ENCODE measurements at regions not wholly inside any gene's neighbourhood (a gene's known extent, or its start where the extent isn't known, plus 50 kb on each side); places are given as distances from the start of the nearest gene placed in this dataset.

DNA sequence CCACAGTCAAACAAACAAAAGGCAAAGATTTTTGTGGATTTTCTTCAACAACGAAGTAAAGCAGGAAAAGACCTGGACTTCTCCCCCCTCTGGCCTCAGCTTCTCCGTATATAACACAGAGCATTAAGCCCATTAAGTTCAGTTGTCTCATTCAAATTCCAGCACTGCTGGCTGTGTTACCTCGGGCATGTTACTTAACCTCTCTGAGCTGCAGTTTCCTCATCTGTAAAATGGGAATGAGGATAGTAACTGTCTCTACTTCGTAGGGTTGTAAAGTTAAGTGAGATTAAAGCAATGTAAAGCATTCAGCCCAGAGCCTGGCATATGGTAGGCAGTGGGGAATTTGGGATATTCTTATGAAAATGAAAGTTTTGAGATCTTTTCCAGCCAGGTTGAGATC is 92.7 kb upstream of the SMIM23 start:
- Mint-ChIP-seq H3K36me3 (ENCODE audit: low read depth) (no peaks in the 10 kb centered on the region), H3K27ac (no peak overlapping the region), H3K9me3 (no peaks in the 10 kb centered on the region), H3K27me3 (no peaks in the 10 kb centered on the region), H3K4me1 (ENCODE audit: low read depth) (no peaks in the 10 kb centered on the region), H3K4me3 (no peak overlapping the region)
- Histone ChIP-seq H3K9me3 (ENCODE audit: control insufficient read depth in 1 of 2, insufficient read depth in 1 of 2, low read length in 2 of 2) (peaks cover 0 to 5% of the 10 kb centered on the region in 2 experiments), H3K4me3 (ENCODE audit: low read length) (no peak overlapping the region), H3K36me3 (ENCODE audit: insufficient read depth, low read length) (no peaks in the 10 kb centered on the region), H3K27me3 (ENCODE audit: control insufficient read depth in 1 of 2, insufficient read depth in 2 of 2, low read length in 2 of 2) (no peaks in the 10 kb centered on the region), H3K27ac (ENCODE audit: low read depth in 1 of 2, low read length in 2 of 2) (no peak overlapping the region), H3K4me1 (ENCODE audit: insufficient read depth, low read length) (no peaks in the 10 kb centered on the region)
- intact Hi-C loops (cut with DNase I, micrococcal nuclease) = no loop called here
- CTCF ChIA-PET = no interaction called here
- POLR2A ChIA-PET = no interaction called here
- TF ChIP-seq, protein P1, sequence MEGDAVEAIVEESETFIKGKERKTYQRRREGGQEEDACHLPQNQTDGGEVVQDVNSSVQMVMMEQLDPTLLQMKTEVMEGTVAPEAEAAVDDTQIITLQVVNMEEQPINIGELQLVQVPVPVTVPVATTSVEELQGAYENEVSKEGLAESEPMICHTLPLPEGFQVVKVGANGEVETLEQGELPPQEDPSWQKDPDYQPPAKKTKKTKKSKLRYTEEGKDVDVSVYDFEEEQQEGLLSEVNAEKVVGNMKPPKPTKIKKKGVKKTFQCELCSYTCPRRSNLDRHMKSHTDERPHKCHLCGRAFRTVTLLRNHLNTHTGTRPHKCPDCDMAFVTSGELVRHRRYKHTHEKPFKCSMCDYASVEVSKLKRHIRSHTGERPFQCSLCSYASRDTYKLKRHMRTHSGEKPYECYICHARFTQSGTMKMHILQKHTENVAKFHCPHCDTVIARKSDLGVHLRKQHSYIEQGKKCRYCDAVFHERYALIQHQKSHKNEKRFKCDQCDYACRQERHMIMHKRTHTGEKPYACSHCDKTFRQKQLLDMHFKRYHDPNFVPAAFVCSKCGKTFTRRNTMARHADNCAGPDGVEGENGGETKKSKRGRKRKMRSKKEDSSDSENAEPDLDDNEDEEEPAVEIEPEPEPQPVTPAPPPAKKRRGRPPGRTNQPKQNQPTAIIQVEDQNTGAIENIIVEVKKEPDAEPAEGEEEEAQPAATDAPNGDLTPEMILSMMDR (IDR thresholded peaks at IDR 0.05) = no peak
- no peak for DNase-seq
- ATAC-seq (ENCODE audit: poor library complexity) = no peak

DNA sequence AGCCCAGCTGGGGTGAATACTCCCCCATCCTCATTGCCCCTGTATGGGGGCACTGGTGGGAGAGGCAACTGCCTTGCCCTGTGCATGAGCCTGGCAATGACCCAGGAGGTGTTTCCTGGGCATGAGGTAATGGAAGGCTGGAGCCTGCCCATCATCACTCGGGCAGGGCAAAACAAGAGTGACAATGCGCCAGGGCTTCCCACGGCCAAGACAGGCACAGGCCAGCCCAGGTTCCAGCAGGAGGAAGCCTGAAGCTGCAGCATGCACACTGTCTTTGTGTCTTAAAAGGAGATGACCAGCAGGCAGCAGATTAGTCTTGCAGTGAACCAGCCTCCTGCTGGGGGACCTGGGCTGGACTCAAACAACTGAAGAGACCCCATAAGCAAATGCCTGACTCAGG is 92.2 kb upstream of the SMIM23 start:
- Mint-ChIP-seq H3K36me3 (ENCODE audit: low read depth) (no peaks in the 10 kb centered on the region), H3K4me1 (ENCODE audit: low read depth) (no peaks in the 10 kb centered on the region), H3K27me3 (no peaks in the 10 kb centered on the region), H3K4me3 (no peak overlapping the region), H3K27ac (no peak overlapping the region), H3K9me3 (no peaks in the 10 kb centered on the region)
- peaks cover 0 to 4% of the 10 kb centered on the region in 2 experiments for H3K9me3 ChIP-seq (ENCODE audit: control insufficient read depth in 1 of 2, insufficient read depth in 1 of 2, low read length in 2 of 2)
- intact Hi-C loops (cut with DNase I, micrococcal nuclease) = no loop called here
- ATAC-seq (ENCODE audit: poor library complexity) (no peak), DNase-seq (no peak)
- H3K4me1 ChIP-seq (ENCODE audit: insufficient read depth, low read length) = no peaks in the 10 kb centered on the region
- ChIA-PET POLR2A (no interaction called here), CTCF (no interaction called here)
- TF ChIP-seq, protein P1 (IDR thresholded peaks at IDR 0.05) = no peak
- no peaks in the 10 kb centered on the region for H3K36me3 ChIP-seq (ENCODE audit: insufficient read depth, low read length)
- no peaks in the 10 kb centered on the region for H3K27me3 ChIP-seq (ENCODE audit: control insufficient read depth in 1 of 2, insufficient read depth in 2 of 2, low read length in 2 of 2)
- H3K27ac ChIP-seq (ENCODE audit: low read depth in 1 of 2, low read length in 2 of 2) = no peak overlapping the region
- no peak overlapping the region for H3K4me3 ChIP-seq (ENCODE audit: low read length)

DNA sequence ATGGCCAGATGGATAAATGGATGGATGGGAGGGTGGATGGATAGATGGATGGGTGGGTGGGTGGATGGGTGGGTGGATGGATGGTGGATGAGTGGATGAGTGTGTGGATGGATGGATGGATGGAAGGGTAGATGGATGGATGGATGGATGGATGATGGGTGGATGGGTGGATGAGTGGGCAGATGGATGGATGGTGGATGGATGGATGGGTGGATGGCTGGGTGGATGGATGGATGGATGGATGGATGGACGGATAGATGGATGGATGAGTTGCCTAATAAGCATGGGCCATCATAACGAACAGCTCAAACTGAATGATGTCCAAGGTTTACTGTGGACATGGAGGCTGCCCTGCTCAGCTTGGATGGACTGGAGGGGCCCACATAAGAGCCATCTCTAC is 89.8 kb upstream of the SMIM23 start:
- H3K27ac Mint-ChIP-seq = no peak overlapping the region
- Histone ChIP-seq H3K9me3 (ENCODE audit: control insufficient read depth in 1 of 2, insufficient read depth in 1 of 2, low read length in 2 of 2) (no peaks in the 10 kb centered on the region), H3K36me3 (ENCODE audit: insufficient read depth, low read length) (no peaks in the 10 kb centered on the region), H3K4me3 (ENCODE audit: low read length) (no peak overlapping the region), H3K4me1 (ENCODE audit: insufficient read depth, low read length) (no peaks in the 10 kb centered on the region), H3K27me3 (ENCODE audit: control insufficient read depth in 1 of 2, insufficient read depth in 2 of 2, low read length in 2 of 2) (no peaks in the 10 kb centered on the region), H3K27ac (ENCODE audit: low read depth in 1 of 2, low read length in 2 of 2) (no peak overlapping the region)
- ChIA-PET CTCF (no interaction called here), POLR2A (no interaction called here)
- no peaks in the 10 kb centered on the region for H3K9me3 Mint-ChIP-seq
- ATAC-seq (ENCODE audit: poor library complexity) (no peak), DNase-seq (no peak)
- TF ChIP-seq, protein P1 (IDR thresholded peaks at IDR 0.05) = no peak
- H3K36me3 Mint-ChIP-seq (ENCODE audit: low read depth) = no peaks in the 10 kb centered on the region
- intact Hi-C loops (cut with DNase I, micrococcal nuclease) = no loop called here
- H3K4me3 Mint-ChIP-seq = no peak overlapping the region
- H3K27me3 Mint-ChIP-seq = no peaks in the 10 kb centered on the region
- H3K4me1 Mint-ChIP-seq (ENCODE audit: low read depth) = no peaks in the 10 kb centered on the region

Measured in CD4-positive, alpha-beta T cell (primary cell).